LNCAP (cell line): ENCODE measurements at regions not wholly inside any gene's neighbourhood (a gene's known extent, or its start where the extent isn't known, plus 50 kb on each side); places are given as distances from the start of the nearest gene placed in this dataset.

ENCODE experiments used
- CTCF ChIP-seq: fragments of 450-650 bp; IDR thresholded peaks from 2 replicates; pipeline ENCODE4 v1.5.1; 2017; ENCODE audit warnings: mild to moderate bottlenecking

- TF ChIP-seq CTCF: no peak
These were observed 173.6 kb downstream of the TTC8 start for GRCh38 chr14:88998027-88998426.

- no peak for TF ChIP-seq CTCF
These were observed 174.7 kb downstream of the TTC8 start for GRCh38 chr14:88999137-88999536.

GRCh38 chr14:89000007-89000942, 175.8 kb downstream of the TTC8 start:
- TF ChIP-seq CTCF: no peak

- no peak for TF ChIP-seq CTCF
These were observed 179.7 kb downstream of the TTC8 start for GRCh38 chr14:89004166-89004565.

- no peak for TF ChIP-seq CTCF
These were observed 183.5 kb downstream of the TTC8 start for GRCh38 chr14:89007906-89008305.

GRCh38 chr14:89011355-89012281, 187.2 kb downstream of the TTC8 start:
- no peak for TF ChIP-seq CTCF

GRCh38 chr14:89012282-89013097, 188.0 kb downstream of the TTC8 start:
- TF ChIP-seq CTCF: no peak
